Activated T-cell treated with anti-CD3 and anti-CD28 coated beads, Interleukin-2, amount 50 U/mL, for 72 hours (primary cell): ENCODE measurements at regions not wholly inside any gene's neighbourhood (a gene's known extent, or its start where the extent isn't known, plus 50 kb on each side); places are given as distances from the start of the nearest gene placed in this dataset.
"Not testable (repeated sequence)": the region's sequence is repeated elsewhere in the genome, so short reads cannot be mapped to it uniquely, and the experiment has no call there.

Experiments
- ATAC-seq, 2 donors: fragments of 150-1000 bp; cut with Tn5 transposase; replicated peaks in 1 of 2; 2 replicates each; pipeline ENCODE4 v1.10.0; 2021; ENCODE audit warnings: moderate library complexity in 2 of 2, mild to moderate bottlenecking in 1 of 2
- DNase-seq, 2 donors: peaks; one replicate each; pipeline ENCODE4 v3.0.0; 2021 to 2022; ENCODE audit warnings: mixed read lengths in 1 of 2
- H3K27ac Mint-ChIP-seq: one replicate; pipeline ENCODE4 v1.8.0; 2022; ENCODE audit warnings: mild to moderate bottlenecking, moderate library complexity, mixed read lengths
- H3K27me3 Mint-ChIP-seq: one replicate; pipeline ENCODE4 v1.8.0; 2022; ENCODE audit warnings: low read depth, mixed read lengths
- H3K36me3 Mint-ChIP-seq, 2 donors: one replicate each; pipeline ENCODE4 v1.8.0; 2022; ENCODE audit warnings: mixed read lengths in 2 of 2, mild to moderate bottlenecking in 1 of 2; ENCODE audit not compliant: insufficient read depth in 2 of 2
- H3K4me1 Mint-ChIP-seq: one replicate; pipeline ENCODE4 v1.8.0; 2022; ENCODE audit warnings: low read depth, mixed read lengths
- H3K4me3 Mint-ChIP-seq, 2 donors: one replicate each; pipeline ENCODE4 v1.8.0; 2022; ENCODE audit warnings: mild to moderate bottlenecking in 2 of 2, mixed read lengths in 2 of 2, moderate library complexity in 2 of 2
- H3K9me3 Mint-ChIP-seq, 2 donors: one replicate each; pipeline ENCODE4 v1.8.0; 2022; ENCODE audit warnings: mixed read lengths in 2 of 2

GRCh38 chr14:37870632-37871346 lies 275.4 kb downstream of the TTC6 start:
- Mint-ChIP-seq H3K4me1 (peaks cover 7% of the 10 kb centered on the region), H3K9me3 (no peaks in the 10 kb centered on the region), H3K27me3 (peaks cover 9% of the 10 kb centered on the region), H3K36me3 (no peaks in the 10 kb centered on the region), H3K27ac (no peak overlapping the region), H3K4me3 (no peak overlapping the region)
- DNase-seq (no peak), ATAC-seq (no peak)

DNA sequence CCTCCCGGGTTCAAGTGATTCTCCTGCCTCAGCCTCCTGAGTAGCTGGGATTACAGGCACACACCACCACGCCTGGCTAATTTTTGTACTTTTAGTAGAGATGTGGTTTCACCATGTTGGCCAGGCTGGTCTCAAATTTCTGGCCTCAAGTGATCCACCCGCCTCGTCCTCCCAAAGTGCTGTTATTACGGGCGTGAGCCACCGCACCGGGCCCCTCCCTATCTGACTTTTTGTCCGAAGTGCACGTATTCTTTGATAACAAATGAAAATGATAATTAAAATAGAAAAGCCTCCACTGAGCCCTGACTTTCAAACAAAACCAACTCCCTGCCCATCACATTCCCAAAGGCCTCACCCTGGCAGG lies 278.6 kb downstream of the TTC6 start:
- H3K27me3 Mint-ChIP-seq, H3K4me1 Mint-ChIP-seq, H3K4me3 Mint-ChIP-seq, H3K27ac Mint-ChIP-seq, DNase-seq, H3K9me3 Mint-ChIP-seq, ATAC-seq, H3K36me3 Mint-ChIP-seq: not testable (repeated sequence)

- Mint-ChIP-seq H3K9me3 (no peaks in the 10 kb centered on the region), H3K4me1 (peaks cover 7% of the 10 kb centered on the region), H3K27ac (no peak overlapping the region), H3K27me3 (no peaks in the 10 kb centered on the region), H3K36me3 (no peaks in the 10 kb centered on the region), H3K4me3 (no peak overlapping the region)
- ATAC-seq (peak; percentile 77 to 81), DNase-seq (peak; percentile 80 to 86)
These were observed 279.1 kb downstream of the TTC6 start for GRCh38 chr14:37874429-37875109.

- no peaks in the 10 kb centered on the region for H3K36me3 Mint-ChIP-seq
- no peaks in the 10 kb centered on the region for H3K27me3 Mint-ChIP-seq
These were observed 292.8 kb downstream of the TTC6 start for GRCh38 chr14:37888234-37888633.

GRCh38 chr14:37889087-37889486 lies 293.7 kb downstream of the TTC6 start:
- DNase-seq (no peak), ATAC-seq (no peak)
- H3K36me3 Mint-ChIP-seq = no peaks in the 10 kb centered on the region
- H3K27me3 Mint-ChIP-seq = no peaks in the 10 kb centered on the region
- H3K4me3 Mint-ChIP-seq = no peak overlapping the region
- H3K9me3 Mint-ChIP-seq = peaks cover 0 to 2% of the 10 kb centered on the region in 2 donors
- H3K4me1 Mint-ChIP-seq = no peaks in the 10 kb centered on the region
- H3K27ac Mint-ChIP-seq = no peak overlapping the region

More at GRCh38 chr14:37888234-37888633, 292.8 kb downstream of the TTC6 start:
- no peak for ATAC-seq
- Mint-ChIP-seq H3K4me3 (no peak overlapping the region), H3K27ac (no peak overlapping the region), H3K4me1 (no peaks in the 10 kb centered on the region), H3K9me3 (peaks cover 0 to 2% of the 10 kb centered on the region in 2 donors)
- DNase-seq = no peak

DNA sequence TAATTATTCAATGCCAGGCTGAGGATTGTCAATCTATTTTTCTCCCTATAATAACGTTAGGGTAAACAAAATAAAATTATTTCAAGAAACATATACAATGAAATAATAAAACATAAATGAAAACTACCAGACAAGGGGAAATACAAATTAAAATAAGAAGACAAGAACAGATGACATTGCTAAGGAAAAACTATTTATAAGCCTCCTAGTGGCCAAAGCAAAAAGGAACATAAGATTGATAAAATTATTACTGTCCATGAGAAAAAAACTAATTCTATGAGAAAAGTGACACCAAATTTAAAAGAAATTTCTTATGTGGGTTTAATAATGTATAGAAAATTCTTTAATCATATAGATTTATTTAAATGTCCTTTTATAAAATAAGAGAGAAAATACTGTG lies 294.7 kb downstream of the TTC6 start:
- no peaks in the 10 kb centered on the region for H3K36me3 Mint-ChIP-seq
- ATAC-seq = no peak
- peaks cover 0 to 2% of the 10 kb centered on the region in 2 donors for H3K9me3 Mint-ChIP-seq
- no peak overlapping the region for H3K4me3 Mint-ChIP-seq
- DNase-seq = no peak
- no peak overlapping the region for H3K27ac Mint-ChIP-seq
- H3K4me1 Mint-ChIP-seq = no peaks in the 10 kb centered on the region
- no peaks in the 10 kb centered on the region for H3K27me3 Mint-ChIP-seq

DNA sequence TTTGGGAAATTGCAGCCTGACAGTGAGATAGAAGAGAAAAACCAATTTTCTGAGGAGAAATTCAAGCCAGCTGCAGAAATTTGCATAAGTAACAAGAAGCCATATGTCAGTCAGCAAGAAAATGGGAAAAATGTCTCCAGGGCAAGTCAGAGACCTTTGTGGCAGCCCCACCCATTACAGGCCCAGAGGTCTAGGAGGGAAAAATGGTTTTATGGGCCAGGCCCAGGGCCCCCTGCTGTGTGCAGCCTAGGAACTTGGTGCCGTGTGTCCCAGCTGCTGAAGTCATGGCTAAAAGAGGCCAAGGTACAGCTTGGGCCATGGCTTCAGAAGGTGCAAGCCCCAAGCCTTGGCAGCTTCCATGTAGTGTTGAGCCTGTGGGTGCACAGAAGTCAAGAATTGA lies 296.1 kb downstream of the TTC6 start:
- ATAC-seq, H3K36me3 Mint-ChIP-seq, H3K4me1 Mint-ChIP-seq, DNase-seq, H3K27me3 Mint-ChIP-seq, H3K4me3 Mint-ChIP-seq, H3K27ac Mint-ChIP-seq, H3K9me3 Mint-ChIP-seq: not testable (repeated sequence)

DNA sequence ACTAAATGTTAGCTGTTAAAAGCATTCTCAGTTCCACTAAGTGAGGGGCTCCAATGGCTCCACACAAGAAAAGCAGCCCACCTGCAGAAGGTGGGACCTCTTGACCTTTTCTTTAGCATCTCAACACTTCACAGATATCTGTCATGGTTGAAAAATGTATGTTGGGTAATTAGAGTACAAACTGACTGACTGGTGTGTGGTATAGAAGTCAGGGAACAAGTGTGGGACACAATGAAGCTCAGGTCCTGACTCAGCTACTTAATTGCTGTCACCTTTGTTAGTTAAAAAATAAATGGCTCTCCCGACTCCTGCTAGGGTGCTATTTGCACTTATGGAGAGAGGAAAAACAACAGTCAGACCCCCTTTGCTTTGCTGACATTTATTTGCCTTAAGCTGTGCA lies 299.0 kb downstream of the TTC6 start:
- no peak for ATAC-seq
- DNase-seq = no peak
- Mint-ChIP-seq H3K27ac (no peak overlapping the region), H3K27me3 (no peaks in the 10 kb centered on the region), H3K4me3 (no peak overlapping the region), H3K36me3 (no peaks in the 10 kb centered on the region), H3K9me3 (peaks cover 0 to 2% of the 10 kb centered on the region in 2 donors), H3K4me1 (no peaks in the 10 kb centered on the region)

DNA sequence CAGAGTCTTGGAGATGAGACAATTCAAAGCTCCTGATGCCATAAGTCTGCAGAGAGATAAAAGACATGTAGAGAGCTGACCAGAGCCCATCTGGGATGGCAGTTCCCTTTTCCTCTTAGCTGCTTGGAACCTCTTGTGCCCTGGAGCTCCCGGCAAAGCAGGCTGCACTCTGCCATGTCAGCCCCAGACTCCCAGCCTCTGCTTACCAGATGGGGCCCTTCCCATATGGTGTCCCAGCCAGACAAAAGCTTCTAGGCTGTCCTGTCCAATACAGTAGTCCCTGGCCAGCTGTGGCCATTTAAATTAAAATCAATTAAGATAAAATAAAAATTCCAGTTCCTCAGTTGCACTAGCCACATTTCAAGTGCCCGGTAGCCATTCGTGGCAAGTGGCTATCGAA lies 303.9 kb downstream of the TTC6 start:
- ATAC-seq = no peak
- peaks cover 20% of the 10 kb centered on the region for H3K27me3 Mint-ChIP-seq
- H3K27ac Mint-ChIP-seq = no peak overlapping the region
- no peak for DNase-seq
- no peak overlapping the region for H3K4me3 Mint-ChIP-seq
- no peaks in the 10 kb centered on the region for H3K9me3 Mint-ChIP-seq
- no peaks in the 10 kb centered on the region for H3K4me1 Mint-ChIP-seq
- H3K36me3 Mint-ChIP-seq = no peaks in the 10 kb centered on the region

DNA sequence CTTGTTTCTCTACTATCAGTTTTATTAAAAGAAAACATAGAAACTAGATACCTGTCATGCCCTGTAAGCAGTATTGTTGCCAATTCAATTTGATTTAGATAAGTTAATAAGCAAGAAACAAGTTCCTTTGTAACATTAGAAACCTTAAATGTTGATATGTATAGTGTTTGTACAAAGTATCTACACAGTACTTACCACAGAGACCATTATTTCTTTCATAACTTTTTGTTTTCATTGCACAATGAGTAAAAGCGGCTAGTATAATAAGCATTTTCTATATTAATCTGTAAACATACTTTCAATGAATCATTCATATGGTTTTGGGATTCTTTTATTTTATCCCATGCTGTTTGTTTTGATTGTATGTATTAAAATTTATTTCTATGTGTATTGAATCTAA lies 305.1 kb downstream of the TTC6 start:
- DNase-seq = no peak
- Mint-ChIP-seq H3K27me3 (peaks cover 20% of the 10 kb centered on the region), H3K4me1 (no peaks in the 10 kb centered on the region), H3K27ac (no peak overlapping the region), H3K4me3 (no peak overlapping the region), H3K36me3 (no peaks in the 10 kb centered on the region), H3K9me3 (no peaks in the 10 kb centered on the region)
- ATAC-seq = no peak

GRCh38 chr14:37901978-37902377 lies 305.7 kb upstream of the SSTR1 start:
- ATAC-seq = no peak
- Mint-ChIP-seq H3K36me3 (no peaks in the 10 kb centered on the region), H3K27ac (no peak overlapping the region), H3K4me1 (no peaks in the 10 kb centered on the region), H3K27me3 (peaks cover 20% of the 10 kb centered on the region), H3K4me3 (no peak overlapping the region), H3K9me3 (no peaks in the 10 kb centered on the region)
- no peak for DNase-seq

GRCh38 chr14:37903343-37904191 lies 304.1 kb upstream of the SSTR1 start:
- DNase-seq (peak in 1 of 2 donors; percentile 2), ATAC-seq (no peak)
- H3K4me1 Mint-ChIP-seq = no peaks in the 10 kb centered on the region
- peak overlapping the region in 1 of 2 donors; percentile 13 for H3K4me3 Mint-ChIP-seq
- no peaks in the 10 kb centered on the region for H3K9me3 Mint-ChIP-seq
- no peaks in the 10 kb centered on the region for H3K36me3 Mint-ChIP-seq
- H3K27me3 Mint-ChIP-seq = peaks cover 20% of the 10 kb centered on the region
- H3K27ac Mint-ChIP-seq = no peak overlapping the region

- Mint-ChIP-seq H3K27ac (no peak overlapping the region), H3K4me1 (no peaks in the 10 kb centered on the region), H3K36me3 (no peaks in the 10 kb centered on the region), H3K4me3 (no peak overlapping the region), H3K27me3 (peaks cover 5% of the 10 kb centered on the region), H3K9me3 (peaks cover 0 to 2% of the 10 kb centered on the region in 2 donors)
- ATAC-seq (no peak), DNase-seq (no peak)
These were observed 283.1 kb upstream of the SSTR1 start for GRCh38 chr14:37924622-37925021.
